Brain microvascular endothelial cell (primary cell): ENCODE measurements at regions not wholly inside any gene's neighbourhood (a gene's known extent, or its start where the extent isn't known, plus 50 kb on each side); places are given as distances from the start of the nearest gene placed in this dataset.

Experiments used
- DNase-seq: peaks from one replicate; pipeline ENCODE4 v3.0.0-alpha.2; 2020
- H3K27ac ChIP-seq: fragments of 250-450 bp; sonication (Bioruptor Pico); 2 replicates; pipeline ENCODE4 v1.5.1; 2020; ENCODE audit warnings: mild to moderate bottlenecking, moderate library complexity
- H3K27me3 ChIP-seq: fragments of 250-450 bp; sonication (Bioruptor Pico); replicated peaks from 2 replicates; pipeline ENCODE4 v1.5.1; 2020; ENCODE audit warnings: mild to moderate bottlenecking
- H3K36me3 ChIP-seq: fragments of 250-450 bp; sonication (Bioruptor Pico); replicated peaks from 2 replicates; pipeline ENCODE4 v1.5.1; 2020; ENCODE audit warnings: mild to moderate bottlenecking
- H3K4me3 ChIP-seq: 2 replicates; pipeline ENCODE4 v1.5.1; 2011; ENCODE audit warnings: low read depth, mild to moderate bottlenecking, control low read depth, low read length, moderate library complexity
- in situ Hi-C: cut with HindIII; loops from 2 replicates; pipeline ENCODE4 v1.10.0; 2017; ENCODE audit warnings: low sequenced_read_pairs, low pct_ligation_motif_present
- TF ChIP-seq, protein P1 (sequence below): IDR thresholded peaks from 2 replicates; pipeline ENCODE4 v1.5.1; 2011; ENCODE audit warnings: low read depth, mild to moderate bottlenecking, moderate library complexity, low read length, control low read depth, inconsistent platforms; ENCODE audit errors: missing control alignments

- TF ChIP-seq, protein P1, sequence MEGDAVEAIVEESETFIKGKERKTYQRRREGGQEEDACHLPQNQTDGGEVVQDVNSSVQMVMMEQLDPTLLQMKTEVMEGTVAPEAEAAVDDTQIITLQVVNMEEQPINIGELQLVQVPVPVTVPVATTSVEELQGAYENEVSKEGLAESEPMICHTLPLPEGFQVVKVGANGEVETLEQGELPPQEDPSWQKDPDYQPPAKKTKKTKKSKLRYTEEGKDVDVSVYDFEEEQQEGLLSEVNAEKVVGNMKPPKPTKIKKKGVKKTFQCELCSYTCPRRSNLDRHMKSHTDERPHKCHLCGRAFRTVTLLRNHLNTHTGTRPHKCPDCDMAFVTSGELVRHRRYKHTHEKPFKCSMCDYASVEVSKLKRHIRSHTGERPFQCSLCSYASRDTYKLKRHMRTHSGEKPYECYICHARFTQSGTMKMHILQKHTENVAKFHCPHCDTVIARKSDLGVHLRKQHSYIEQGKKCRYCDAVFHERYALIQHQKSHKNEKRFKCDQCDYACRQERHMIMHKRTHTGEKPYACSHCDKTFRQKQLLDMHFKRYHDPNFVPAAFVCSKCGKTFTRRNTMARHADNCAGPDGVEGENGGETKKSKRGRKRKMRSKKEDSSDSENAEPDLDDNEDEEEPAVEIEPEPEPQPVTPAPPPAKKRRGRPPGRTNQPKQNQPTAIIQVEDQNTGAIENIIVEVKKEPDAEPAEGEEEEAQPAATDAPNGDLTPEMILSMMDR = no peak
- in situ Hi-C loops = no loop called here
- H3K4me3 ChIP-seq = no peak overlapping the region
- H3K27ac ChIP-seq = no peak overlapping the region
- H3K27me3 ChIP-seq = no peaks in the 10 kb centered on the region
- no peaks in the 10 kb centered on the region for H3K36me3 ChIP-seq
- no peak for DNase-seq
Observed at GRCh38 chr1:95449516-95449915, 215.5 kb downstream of the RWDD3 start.

DNA sequence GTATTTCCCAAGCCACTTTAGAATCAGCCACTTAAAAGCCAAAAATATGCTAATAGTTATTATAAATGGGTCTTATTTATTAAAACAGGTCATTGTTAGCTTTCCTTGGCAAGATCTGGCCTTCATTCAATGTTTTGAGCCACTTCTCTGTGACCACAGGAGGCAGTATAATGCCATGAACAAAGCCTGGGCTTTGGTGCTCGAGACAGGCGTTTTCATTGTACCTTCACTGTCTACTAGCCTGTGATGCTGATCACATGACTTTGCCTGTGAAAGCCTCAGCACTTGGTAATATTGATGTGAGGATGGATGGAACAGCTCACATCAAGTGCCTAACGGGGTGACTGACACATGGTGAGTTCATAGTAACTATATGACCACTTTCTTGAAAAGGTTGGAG is 217.0 kb downstream of the RWDD3 start:
- Histone ChIP-seq H3K4me3 (no peak overlapping the region), H3K36me3 (no peaks in the 10 kb centered on the region), H3K27me3 (no peaks in the 10 kb centered on the region), H3K27ac (no peak overlapping the region)
- in situ Hi-C loops = no loop called here
- TF ChIP-seq, protein P1 = no peak
- no peak for DNase-seq

DNA sequence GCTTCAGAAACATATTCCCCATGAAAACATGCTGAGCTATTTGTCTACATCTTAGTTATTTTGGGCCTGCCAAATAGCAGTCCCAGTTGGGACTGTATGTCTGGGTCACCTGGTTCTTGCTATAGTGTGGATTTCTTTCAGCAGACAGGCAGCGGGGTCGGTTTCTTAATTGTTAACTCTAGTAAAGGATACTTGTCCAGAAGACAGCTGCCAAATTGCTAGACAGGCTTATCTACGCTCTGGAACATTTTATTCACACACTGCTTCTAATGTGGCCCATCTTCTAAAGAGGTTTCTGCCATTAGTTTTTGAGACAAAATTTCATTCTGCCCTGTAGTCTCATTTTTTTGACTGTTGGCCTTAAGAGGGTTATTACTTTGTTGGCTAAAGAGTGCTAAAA is 217.9 kb downstream of the RWDD3 start:
- no peak for DNase-seq
- Histone ChIP-seq H3K36me3 (no peaks in the 10 kb centered on the region), H3K4me3 (no peak overlapping the region), H3K27ac (no peak overlapping the region), H3K27me3 (no peaks in the 10 kb centered on the region)
- TF ChIP-seq, protein P1 = no peak
- in situ Hi-C loops = no loop called here

DNA sequence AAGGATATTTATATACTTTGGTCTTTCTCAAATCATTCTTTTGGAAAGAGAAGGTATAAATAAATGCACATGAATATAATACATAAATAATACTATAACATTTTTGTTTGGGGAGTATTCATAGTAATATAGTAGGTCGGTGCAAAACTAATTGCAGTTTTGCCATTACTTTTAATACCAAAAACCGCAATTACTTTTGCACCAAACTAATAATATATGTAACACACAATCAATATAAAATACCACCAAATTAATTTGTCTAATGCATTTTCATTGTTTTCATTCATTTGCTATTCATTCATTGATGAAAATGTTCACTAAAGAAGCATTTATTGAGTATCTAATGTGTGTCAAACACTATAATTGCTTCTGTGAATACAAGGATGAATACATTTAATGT is 219.0 kb downstream of the RWDD3 start:
- in situ Hi-C loops = no loop called here
- TF ChIP-seq, protein P1 = no peak
- no peak for DNase-seq
- Histone ChIP-seq H3K27me3 (no peaks in the 10 kb centered on the region), H3K36me3 (no peaks in the 10 kb centered on the region), H3K27ac (no peak overlapping the region), H3K4me3 (no peak overlapping the region)

DNA sequence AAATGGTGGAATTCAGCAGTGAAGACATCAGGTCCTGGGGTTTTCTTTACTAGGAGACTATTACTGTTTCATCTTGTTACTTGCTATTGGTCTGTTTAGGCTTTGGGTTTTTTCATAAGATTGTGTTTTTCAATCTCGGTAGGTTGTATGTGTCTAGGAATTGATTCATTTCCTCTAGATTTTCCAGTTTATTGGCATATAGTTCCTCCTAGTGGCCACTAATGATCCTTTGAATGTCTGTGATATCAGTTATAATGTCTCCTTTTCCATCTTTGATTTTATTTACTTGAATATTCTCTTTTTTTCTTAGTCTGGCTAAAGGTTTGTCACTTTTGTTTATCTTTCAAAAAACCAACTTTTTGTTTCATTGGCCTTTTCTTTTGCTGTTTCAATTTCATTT is 233.0 kb downstream of the RWDD3 start:
- TF ChIP-seq, protein P1 = no peak
- Histone ChIP-seq H3K27me3 (no peaks in the 10 kb centered on the region), H3K36me3 (no peaks in the 10 kb centered on the region), H3K4me3 (no peak overlapping the region), H3K27ac (no peak overlapping the region)
- DNase-seq = no peak
- in situ Hi-C loops = no loop called here

DNA sequence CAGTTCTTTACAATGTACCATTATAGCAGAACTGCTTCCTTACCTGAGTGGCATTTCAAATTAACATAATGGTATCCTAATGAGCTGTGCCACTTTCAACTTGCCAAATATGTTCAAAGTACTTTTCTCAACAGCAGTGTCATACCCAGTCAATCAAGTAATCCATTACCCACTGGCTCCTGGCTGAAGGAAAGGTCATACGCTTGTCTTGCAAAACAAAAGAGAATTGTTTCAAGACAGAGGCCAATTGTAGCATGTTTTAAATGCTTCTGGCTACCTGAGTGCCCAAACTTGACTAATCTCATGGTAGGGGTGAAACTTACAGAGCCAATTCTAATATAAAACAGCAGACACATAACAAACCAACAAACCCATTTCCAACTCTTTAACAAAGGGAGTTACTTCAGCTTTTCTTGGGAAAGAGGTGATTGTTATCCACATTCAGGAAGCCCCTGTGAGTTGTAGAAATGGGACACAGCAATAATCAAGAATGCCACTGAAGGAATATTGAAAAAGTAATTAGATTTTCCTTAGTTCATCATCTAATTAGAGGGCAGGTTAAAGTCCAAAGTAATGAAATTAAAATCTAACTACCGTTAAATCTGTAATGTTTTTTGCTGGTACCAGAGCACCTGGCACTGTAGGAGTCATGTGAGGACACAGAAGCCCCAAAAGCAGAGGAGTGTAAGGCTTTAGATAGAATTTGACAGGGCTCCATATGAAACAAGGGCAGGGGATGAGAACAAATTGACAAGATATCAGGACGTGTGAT is 241.9 kb downstream of the RWDD3 start:
- Histone ChIP-seq H3K4me3 (no peak overlapping the region), H3K36me3 (no peaks in the 10 kb centered on the region), H3K27me3 (no peaks in the 10 kb centered on the region), H3K27ac (no peak overlapping the region)
- TF ChIP-seq, protein P1 = no peak
- in situ Hi-C loops = no loop called here
- no peak for DNase-seq
